Activated CD4-positive, alpha-beta T cell treated with anti-CD3 and anti-CD28 coated beads, Interleukin-2, Interleukin-4, amounts not matched to agents 100 ng/mL and 50 ng/mL, durations not matched to agents 16 hours and 8 hours (primary cell): ENCODE measurements at regions not wholly inside any gene's neighbourhood (a gene's known extent, or its start where the extent isn't known, plus 50 kb on each side); places are given as distances from the start of the nearest gene placed in this dataset.
"Not testable (repeated sequence)": the region's sequence is repeated elsewhere in the genome, so short reads cannot be mapped to it uniquely, and the experiment has no call there.

Source experiments
- DNase-seq: peaks from one replicate; pipeline ENCODE4 v3.0.0-alpha.2; 2020; ENCODE audit warnings: low spot score

GRCh38 chr6:48994811-48995210, 468.2 kb downstream of the MMUT start:
- DNase-seq, result no peak

GRCh38 chr6:48990739-48991138, 472.3 kb downstream of the MMUT start:
- DNase-seq, result no peak

GRCh38 chr6:48986845-48987244, 476.2 kb downstream of the MMUT start:
- no peak for DNase-seq

- no peak for DNase-seq
These were observed 476.9 kb downstream of the MMUT start for GRCh38 chr6:48986105-48986504.

- DNase-seq, result no peak
These were observed 478.0 kb downstream of the MMUT start for GRCh38 chr6:48985025-48985424.

- not testable (repeated sequence) for DNase-seq
These were observed 479.1 kb downstream of the MMUT start for GRCh38 chr6:48983968-48984367.

GRCh38 chr6:48983377-48983776, 479.7 kb downstream of the MMUT start:
- no peak for DNase-seq

- DNase-seq, result no peak
These were observed 483.2 kb downstream of the MMUT start for GRCh38 chr6:48979806-48980205.

- DNase-seq, result no peak
These were observed 484.0 kb downstream of the MMUT start for GRCh38 chr6:48979085-48979484.

- no peak for DNase-seq
These were observed 485.0 kb downstream of the MMUT start for GRCh38 chr6:48978016-48978415.

GRCh38 chr6:48977573-48977972, 485.5 kb downstream of the MMUT start:
- no peak for DNase-seq

- DNase-seq, result no peak
These were observed 489.6 kb downstream of the MMUT start for GRCh38 chr6:48973491-48973890.

- DNase-seq, result no peak
These were observed 501.2 kb downstream of the MMUT start for GRCh38 chr6:48961781-48962415.

GRCh38 chr6:48959251-48960060, 503.6 kb downstream of the MMUT start:
- DNase-seq, result no peak

GRCh38 chr6:48957781-48958180, 505.3 kb downstream of the MMUT start:
- no peak for DNase-seq

GRCh38 chr6:48951917-48952316, 511.1 kb downstream of the MMUT start:
- DNase-seq, result no peak

- DNase-seq, result not testable (repeated sequence)
These were observed 518.8 kb downstream of the MMUT start for GRCh38 chr6:48944276-48944675.

- DNase-seq, result no peak
These were observed 529.9 kb downstream of the MMUT start for GRCh38 chr6:48933136-48933535.

- no peak for DNase-seq
These were observed 534.1 kb downstream of the MMUT start for GRCh38 chr6:48928937-48929336.

- no peak for DNase-seq
These were observed 540.2 kb downstream of the MMUT start for GRCh38 chr6:48922837-48923236.

- DNase-seq, result no peak
These were observed 543.5 kb downstream of the MMUT start for GRCh38 chr6:48919555-48919954.

GRCh38 chr6:48917233-48917632, 545.8 kb downstream of the MMUT start:
- DNase-seq, result no peak

GRCh38 chr6:48916607-48917006, 546.4 kb downstream of the MMUT start:
- DNase-seq, result no peak

- DNase-seq, result no peak
These were observed 547.5 kb downstream of the MMUT start for GRCh38 chr6:48915591-48915990.
